Daoy (cell line): ENCODE measurements at regions not wholly inside any gene's neighbourhood (a gene's known extent, or its start where the extent isn't known, plus 50 kb on each side); places are given as distances from the start of the nearest gene placed in this dataset.
"Not testable (repeated sequence)": the region's sequence is repeated elsewhere in the genome, so short reads cannot be mapped to it uniquely, and the experiment has no call there.

Experiments
- DNase-seq: peaks from one replicate; pipeline ENCODE4 v3.0.0-alpha.2; 2015; ENCODE audit warnings: low read depth

- no peak for DNase-seq
Observed at GRCh38 chr9:87781331-87781730, 55.4 kb downstream of the CTSL start.

DNA sequence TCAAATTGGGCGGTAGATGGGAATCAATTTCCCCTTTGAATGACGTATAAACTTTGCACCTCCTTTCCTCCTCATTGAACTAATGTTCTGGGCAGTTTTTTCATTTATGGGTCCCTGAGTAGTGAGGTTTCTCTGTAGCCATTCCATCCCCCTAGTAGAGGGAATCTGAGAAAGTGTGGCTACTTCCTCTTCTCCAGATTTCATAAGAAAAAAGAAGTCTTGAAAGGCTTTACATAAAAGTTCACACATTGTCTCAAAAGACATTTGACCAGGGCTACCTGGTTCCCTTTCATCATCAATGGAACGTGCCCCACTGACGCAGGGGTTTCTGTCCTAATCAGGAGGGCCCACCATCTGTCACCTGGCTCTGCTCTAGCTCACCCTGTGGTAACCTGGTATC is 57.3 kb downstream of the CTSL start:
- DNase-seq, result no peak

DNA sequence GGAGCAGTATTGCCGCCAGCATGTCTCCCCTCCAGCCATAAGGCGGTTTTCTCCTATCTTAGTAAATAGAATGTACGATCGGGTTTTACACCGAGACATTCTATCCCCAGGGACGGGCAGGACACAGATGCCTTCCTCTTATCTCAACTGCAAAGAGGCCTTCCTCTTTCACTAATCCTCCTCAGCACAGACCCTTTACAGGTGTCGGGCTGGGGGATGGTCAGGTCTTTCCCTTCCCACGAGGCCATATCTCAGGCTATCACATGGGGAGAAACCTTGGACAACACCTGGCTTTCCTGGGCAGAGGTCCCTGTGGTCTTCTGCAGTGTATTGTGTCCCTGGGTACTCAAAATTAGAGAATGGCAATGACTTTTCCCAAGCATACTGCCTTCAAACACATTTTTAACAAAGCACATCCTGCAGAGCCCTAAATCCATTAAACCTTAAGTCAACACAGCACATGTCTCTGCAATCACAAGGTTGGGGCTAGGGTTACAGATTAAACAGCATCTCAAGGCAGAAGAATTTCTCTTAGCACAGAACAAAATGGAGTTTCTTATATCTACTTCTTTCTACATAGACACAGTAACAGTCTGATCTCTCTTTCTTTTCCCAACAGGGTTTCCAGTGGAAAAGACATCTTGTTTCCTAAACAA is 59.5 kb downstream of the CTSL start:
- not testable (repeated sequence) for DNase-seq

GRCh38 chr9:87786423-87786822 is 60.5 kb downstream of the CTSL start:
- DNase-seq, result no peak

DNA sequence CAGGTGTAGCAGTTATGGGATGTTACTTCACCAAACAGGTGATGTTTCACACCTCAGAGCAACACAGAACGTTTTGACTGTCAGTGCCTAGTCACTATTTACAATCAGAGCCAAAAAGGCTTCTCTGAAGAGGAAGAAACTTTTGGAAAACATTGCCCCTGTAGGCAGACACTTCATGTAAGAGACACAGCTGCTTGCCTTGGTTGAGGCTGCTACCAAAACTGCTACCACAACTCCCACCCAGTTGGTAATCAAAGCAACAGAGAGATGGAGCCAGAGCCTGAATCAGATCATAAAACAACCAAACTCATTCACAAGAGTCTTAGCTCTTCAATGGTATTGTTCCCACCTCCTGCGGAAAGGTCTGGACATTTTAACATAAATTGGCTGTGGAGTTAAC is 61.0 kb downstream of the CTSL start:
- DNase-seq, result no peak

- DNase-seq, result peak; percentile 35
Observed at GRCh38 chr9:87787735-87788134, 61.8 kb downstream of the CTSL start.

GRCh38 chr9:87792831-87793288 is 66.9 kb downstream of the CTSL start:
- peak; percentile 93 for DNase-seq

DNA sequence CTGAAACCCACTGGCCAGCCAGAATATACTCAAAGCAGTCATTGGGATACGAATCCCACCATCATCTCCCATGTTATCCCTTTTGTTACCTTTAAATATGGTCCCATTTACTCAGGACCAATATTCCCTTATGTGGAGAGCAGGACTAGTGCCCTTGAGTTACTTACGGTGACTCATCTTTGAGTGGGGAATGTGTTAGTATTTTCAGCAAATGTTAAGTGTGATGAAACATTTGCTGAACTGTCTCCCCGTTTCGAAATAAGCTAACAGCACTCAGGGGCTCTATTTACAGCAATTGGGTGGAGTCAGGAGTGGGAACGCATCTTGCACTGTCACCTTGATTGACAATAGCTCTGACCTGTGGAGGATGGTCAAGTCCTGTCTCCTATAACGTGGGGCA is 67.4 kb downstream of the CTSL start:
- peak; percentile 71 for DNase-seq

DNA sequence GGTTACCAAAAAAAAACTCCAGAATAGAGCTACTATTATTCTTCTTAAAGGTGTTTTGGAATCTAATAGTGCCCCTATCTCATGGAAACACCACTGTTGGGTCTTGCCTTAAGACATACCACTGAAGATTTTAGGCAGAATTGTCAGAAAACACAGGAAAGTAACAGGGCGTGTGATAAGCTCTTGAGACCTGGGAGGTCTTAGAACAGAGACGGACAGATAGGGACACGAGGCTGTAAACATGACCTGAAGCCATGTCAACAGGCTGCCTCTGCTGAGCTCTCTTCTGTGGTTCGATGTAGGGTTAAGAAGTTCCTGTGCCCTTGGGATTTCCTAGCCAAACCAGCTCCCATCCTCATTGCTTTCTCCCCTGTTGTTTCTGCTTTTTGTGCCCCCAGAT is 69.3 kb downstream of the CTSL start:
- no peak for DNase-seq

DNA sequence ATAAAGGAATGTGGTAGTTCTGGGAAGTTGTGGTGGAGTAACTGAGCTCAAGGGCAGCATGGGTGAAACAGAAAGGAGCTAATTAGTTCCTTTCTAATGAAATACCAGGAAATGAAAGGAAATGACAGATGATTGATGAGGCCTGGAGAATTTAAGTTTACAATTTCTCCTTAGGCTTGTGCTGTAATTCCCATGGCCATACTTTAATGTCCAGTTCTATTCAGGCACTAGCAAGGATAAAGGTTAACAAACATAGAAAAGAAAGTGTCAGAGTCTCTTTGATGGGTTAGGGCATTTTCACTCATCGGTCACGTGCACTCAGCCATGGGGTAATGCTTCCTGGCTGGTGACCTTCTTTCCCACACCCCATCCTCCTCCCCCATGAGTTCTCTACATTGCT is 70.3 kb downstream of the CTSL start:
- no peak for DNase-seq

DNA sequence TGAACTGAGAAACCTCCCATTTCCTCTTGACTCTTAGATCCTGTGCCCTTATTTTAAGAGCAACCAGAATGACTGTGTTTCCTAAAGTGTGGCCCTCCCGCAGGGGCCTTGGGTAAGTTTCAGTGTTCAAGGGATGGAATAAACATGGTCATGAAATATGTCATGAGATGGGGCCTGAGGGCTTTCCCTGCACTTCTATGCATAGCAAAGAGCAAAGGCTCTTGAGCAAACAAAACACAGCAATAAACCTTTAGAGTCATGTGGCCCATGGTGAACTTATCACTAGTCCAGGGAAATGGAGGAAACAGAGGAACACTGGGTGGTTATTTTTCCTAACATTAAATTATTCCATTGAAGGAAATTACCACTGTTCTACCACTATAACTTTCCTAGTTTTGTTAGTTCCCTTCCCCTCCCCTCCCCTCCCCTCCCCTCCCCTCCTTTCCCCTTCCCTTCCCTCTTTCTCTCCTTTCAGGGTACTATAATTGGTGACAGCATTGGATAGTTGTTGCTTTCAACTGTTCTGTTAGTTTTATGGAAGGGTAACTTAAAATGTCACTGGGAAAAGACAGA is 72.4 kb downstream of the CTSL start:
- no peak for DNase-seq

DNA sequence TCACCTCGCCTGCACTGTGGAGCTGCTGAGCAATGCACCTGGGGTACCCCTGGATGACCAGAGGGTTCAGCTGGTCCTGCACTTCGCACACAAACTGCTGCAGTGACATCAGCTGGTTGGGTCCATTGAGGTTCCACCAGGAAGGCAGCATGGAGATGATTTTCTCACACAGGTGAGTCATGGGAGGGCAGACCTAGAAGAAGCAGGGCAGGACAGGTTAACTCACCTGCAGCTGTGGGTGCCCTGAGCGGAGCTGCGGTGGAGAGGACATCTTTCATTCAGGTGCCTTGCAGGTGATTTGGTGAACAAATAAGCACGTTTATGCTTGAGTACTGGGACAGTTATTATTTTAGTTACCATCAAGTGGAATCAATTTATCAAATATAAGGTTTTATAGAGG is 73.6 kb downstream of the CTSL start:
- DNase-seq, result no peak

GRCh38 chr9:87800456-87800855 is 74.5 kb downstream of the CTSL start:
- no peak for DNase-seq

DNA sequence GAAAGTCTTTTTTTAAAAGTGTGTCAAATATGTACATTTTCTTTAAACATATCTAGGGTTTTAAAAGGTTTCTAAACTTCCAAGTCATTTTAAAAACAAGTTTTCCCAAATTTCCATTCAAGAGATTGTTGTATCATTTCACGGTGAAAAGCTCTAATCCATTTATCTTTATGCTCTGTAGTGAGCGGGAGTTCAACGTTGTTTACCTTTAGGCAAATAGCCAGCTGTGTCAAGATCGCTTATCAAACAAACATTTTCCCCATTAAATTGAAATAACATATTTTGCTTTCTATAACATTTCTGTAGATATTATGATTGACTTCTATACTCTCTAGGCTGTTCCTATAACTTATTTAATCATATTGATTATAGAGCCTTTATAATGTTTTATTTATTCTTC is 75.1 kb downstream of the CTSL start:
- no peak for DNase-seq

DNA sequence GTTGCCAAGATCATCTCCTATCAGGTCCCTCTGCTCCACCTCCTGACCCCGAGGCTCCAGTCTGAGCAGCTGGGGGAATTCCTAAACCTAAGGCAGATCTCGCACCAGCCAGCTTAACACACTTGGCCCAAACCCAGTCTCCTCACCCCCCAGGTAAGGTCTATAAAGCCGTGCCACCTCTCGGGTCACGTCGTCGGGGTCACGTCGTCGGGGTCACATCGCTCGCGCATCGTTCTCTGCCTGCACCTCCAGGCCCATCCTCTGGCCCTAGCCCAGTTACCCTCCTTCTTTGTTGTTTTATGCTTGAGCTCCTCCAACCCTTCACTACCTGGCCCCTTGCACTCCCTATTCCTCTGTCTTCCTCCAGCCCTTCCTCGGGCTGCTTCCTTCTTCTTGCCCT is 77.2 kb downstream of the CTSL start:
- no peak for DNase-seq

GRCh38 chr9:87803623-87804345 is 77.9 kb downstream of the CTSL start:
- DNase-seq, result no peak

- no peak for DNase-seq
Observed at GRCh38 chr9:87805259-87805658, 77.4 kb upstream of the SPATA31E1 start.

DNA sequence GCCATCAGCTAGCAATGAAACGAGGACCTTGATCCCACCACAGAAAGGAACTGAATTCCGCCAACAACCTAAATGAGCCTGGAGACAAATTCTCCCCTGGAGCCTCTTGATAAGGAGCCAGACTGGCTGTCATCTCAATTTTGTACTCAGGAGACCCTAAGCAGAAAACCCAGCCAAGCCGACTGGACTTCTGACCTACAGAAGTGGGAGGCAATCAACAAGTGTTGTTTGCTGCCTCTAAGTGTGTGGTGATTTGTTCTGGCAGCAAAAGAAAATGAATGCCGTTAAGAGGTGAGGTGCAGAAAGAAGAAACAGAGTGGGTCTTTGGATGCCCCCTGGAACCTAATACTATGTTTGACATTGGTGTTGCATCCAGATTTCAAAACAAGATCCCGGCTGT is 72.7 kb upstream of the SPATA31E1 start:
- DNase-seq, result no peak

DNA sequence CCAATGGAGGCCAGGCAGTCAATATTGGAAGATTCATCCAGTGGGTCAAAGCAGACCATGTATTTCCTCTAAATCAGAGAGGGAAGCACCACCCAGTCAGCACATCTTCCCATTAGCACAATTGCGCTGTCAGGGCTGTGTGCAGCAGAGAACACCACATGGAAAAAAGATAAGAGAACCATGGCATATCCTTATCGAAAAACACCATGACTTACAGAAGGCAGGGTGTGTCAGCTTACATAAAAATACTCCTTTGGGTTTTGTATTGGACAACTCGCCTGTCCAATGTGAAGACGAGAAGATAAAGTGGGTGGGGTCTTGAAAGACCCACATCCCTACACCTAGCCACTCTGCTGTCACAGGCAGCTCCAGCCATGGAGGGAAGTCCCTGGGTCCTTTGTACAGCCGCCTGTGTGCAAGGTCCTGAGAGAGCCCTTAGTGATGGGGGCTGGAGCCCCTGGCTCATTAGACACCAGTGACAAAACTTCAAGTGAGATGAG is 71.9 kb upstream of the SPATA31E1 start:
- DNase-seq, result no peak

GRCh38 chr9:87812375-87813118 is 70.1 kb upstream of the SPATA31E1 start:
- peak; percentile 55 for DNase-seq

GRCh38 chr9:87813119-87813463 is 69.6 kb upstream of the SPATA31E1 start:
- no peak for DNase-seq

DNA sequence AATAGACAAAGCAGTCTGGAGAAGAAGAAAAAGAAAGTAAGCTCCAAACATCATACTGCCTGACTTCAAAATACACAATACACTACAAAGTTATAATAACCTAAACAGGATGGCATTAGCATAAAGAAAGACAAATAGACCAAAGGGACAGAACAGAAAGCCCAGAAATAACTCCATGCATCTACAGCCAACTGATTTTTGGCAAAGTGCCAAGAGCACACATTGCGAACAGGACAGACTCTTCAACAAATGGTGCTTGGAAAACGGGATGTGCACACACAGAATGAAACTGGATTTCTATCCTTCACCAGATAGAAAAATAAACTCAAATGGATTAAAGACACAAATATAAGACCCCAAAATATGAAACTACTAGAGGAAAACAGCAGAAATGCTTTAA is 66.6 kb upstream of the SPATA31E1 start:
- DNase-seq, result no peak

- no peak for DNase-seq
Observed at GRCh38 chr9:87818308-87818707, 64.4 kb upstream of the SPATA31E1 start.
